Ishikawa (cell line): ENCODE measurements at regions not wholly inside any gene's neighbourhood (a gene's known extent, or its start where the extent isn't known, plus 50 kb on each side); places are given as distances from the start of the nearest gene placed in this dataset.

Source experiments
- CEBPB ChIP-seq: IDR thresholded peaks from 2 replicates; pipeline ENCODE4 v1.6.1; 2012
- CREB1 ChIP-seq: IDR thresholded peaks from 2 replicates; pipeline ENCODE4 v1.6.1; 2012; ENCODE audit warnings: low read depth
- EP300 ChIP-seq: IDR thresholded peaks from 2 replicates; pipeline ENCODE4 v1.6.1; 2012; ENCODE audit warnings: borderline replicate concordance
- FOXM1 ChIP-seq: IDR thresholded peaks from 2 replicates; pipeline ENCODE4 v1.6.1; 2012; ENCODE audit warnings: low read depth, borderline replicate concordance
- MAX ChIP-seq: IDR thresholded peaks from 2 replicates; pipeline ENCODE4 v1.6.1; 2012
- NFIC ChIP-seq: IDR thresholded peaks from 2 replicates; pipeline ENCODE4 v1.6.1; 2012
- RAD21 ChIP-seq: IDR thresholded peaks from 2 replicates; pipeline ENCODE4 v1.6.1; 2012; ENCODE audit warnings: low read depth
- REST ChIP-seq: IDR thresholded peaks from 2 replicates; pipeline ENCODE4 v1.6.1; 2012; ENCODE audit warnings: low read depth, mild to moderate bottlenecking
- TCF12 ChIP-seq: IDR thresholded peaks from 2 replicates; pipeline ENCODE4 v1.6.1; 2012; ENCODE audit warnings: low read depth
- USF1 ChIP-seq: IDR thresholded peaks from 2 replicates; pipeline ENCODE4 v1.6.1; 2012
- YY1 ChIP-seq: IDR thresholded peaks from 2 replicates; pipeline ENCODE4 v1.6.1; 2012; ENCODE audit warnings: low read depth

GRCh38 chr13:109933476-109933875, 147.1 kb upstream of the IRS2 start:
- TF ChIP-seq RAD21 (no peak), MAX (no peak), CEBPB (no peak), FOXM1 (no peak), REST (no peak), CREB1 (no peak), USF1 (no peak), TCF12 (no peak), EP300 (no peak), NFIC (no peak), YY1 (no peak)
